HG02943 (cell line): ENCODE measurements at regions not wholly inside any gene's neighbourhood (a gene's known extent, or its start where the extent isn't known, plus 50 kb on each side); places are given as distances from the start of the nearest gene placed in this dataset.

Experiments used
- ATAC-seq: cut with Tn5 transposase; IDR thresholded peaks from one replicate; pipeline ENCODE4 v1.9.1; 2021; ENCODE audit warnings: mild to moderate bottlenecking, low read depth, moderate library complexity; ENCODE audit not compliant: unreplicated experiment

- ATAC-seq = no peak
These were observed 122.5 kb upstream of the PITRM1 start for GRCh38 chr10:3294919-3295581.

- no peak for ATAC-seq
These were observed 121.2 kb upstream of the PITRM1 start for GRCh38 chr10:3293581-3294431.

GRCh38 chr10:3292636-3293035 lies 120.1 kb upstream of the PITRM1 start:
- ATAC-seq = no peak

DNA sequence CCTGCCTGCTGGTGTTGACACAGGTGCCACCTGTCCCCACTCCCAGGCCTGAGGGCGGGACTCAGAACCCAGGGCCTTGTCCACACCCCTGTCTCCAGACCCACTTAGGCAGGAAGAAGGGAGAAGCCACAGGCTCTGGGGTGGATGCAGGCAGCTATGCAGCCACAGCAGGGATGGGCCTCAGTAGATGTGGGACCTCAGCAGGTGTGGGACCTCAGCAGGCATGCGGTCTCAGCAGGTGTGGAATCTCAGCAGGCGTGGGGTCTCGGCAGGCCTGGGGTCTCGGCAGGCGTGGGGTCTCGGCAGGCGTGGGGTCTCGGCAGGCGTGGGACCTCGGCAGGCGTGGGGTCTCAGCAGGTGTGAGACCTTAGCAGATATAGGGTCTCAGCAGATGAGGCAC lies 118.0 kb upstream of the PITRM1 start:
- ATAC-seq = no peak

DNA sequence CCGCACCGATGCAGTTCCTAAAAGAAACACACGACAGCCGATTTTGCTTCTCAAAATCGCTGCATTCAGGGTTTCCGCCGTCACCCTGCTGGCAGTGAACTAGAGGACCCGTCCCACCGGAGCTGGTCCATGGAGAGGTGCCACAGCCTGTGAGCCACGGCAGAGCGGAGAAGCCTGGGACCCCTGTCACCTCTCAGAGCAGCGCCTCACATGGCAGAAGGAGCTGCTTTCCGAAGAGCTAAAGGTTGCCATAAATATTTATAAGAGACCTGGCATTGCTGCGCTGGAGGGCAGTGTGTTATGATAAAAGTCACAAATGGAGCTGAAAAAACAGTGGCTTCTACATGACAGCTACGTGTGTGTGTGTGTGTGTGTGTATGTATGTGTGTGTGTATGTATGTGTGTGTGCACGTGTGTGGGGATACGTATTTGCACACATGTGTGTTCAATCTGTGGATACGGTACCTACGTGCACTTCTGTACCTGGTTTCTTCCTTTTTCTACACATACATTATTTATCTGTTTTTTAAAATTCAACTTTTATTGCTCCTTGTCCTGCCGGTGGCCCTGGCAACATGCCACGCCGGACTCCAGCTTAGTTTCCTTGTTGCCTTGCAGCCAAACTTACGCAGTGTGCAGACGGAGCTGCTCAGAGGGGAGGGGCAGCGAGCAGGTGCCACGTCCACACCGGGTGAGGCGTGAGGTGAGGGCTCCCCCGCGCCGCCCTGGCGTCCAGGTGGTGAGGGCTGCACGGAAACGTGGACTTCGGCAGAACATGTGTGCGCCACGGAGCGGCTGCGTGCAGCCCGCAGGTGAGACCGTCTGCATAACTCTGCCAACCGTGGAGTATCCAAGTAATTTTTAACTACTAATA lies 115.2 kb upstream of the PITRM1 start:
- ATAC-seq = no peak

DNA sequence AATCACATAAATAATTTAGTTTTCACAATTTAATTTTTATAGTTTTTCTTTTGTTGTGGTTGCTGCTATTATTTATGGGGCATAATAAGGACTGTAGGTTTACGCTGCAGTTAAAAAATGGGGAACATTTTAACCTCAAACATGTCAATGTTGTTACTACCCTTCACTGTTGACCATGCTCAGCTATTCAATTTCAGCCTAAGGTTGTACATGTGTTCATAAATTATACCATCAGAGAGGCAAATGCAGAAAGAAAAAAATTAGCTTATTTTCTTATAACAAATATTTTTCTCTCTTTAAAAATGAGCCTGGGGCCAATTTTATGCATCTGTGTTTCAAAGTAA lies 110.1 kb upstream of the PITRM1 start:
- no peak for ATAC-seq

DNA sequence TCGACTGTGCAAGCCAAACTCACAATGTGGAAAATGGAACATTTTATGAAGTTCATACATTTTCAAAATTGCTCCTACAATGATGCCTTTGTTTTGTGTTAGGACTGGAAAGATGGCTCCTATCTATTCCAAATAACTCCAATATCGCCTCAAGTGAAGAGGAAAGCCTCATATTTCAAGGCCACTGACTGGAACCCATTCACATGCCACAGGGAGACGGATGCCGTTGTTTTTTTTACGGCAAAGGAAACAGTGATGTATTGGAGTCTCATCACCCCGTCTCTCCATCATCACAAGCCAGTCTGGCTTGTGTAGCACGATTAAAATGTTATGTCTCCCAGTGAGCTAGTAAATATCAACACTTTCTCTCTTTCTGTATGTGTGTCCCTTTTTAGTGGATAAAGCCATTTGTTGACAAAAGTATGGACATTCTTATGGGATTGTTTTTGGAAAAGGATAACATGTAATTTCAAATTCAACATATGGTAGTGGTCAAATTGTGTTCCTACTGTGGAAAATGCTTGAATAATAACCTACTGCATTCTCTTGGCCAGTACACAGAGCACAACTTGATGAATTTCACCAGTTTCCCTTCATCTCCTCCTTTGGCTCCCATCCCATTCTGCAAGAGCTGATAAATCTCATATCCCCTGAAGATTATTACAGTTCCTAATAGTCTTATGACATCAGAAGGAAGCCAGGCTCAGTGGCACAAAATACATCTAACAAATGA lies 109.5 kb upstream of the PITRM1 start:
- ATAC-seq = no peak

DNA sequence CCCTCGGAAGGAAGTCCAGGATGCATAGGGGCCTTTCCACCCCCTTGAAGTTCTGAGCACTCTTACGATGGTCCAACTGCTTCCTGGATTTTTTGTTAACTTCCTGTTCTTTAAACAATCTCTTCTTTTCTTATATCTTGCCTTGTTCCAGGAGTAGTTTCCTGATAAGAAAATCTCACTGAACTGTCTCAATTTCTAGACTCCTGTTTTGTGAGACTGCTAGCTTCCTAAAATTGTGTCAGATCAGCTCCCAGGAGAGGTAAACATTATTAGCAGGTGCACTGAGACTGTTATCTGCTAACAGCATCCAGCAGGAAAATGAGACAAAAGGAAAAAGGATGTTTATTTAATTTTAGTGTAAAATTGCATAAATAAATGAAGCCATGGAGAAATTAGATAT lies 106.2 kb upstream of the PITRM1 start:
- no peak for ATAC-seq

- ATAC-seq = no peak
These were observed 105.0 kb upstream of the PITRM1 start for GRCh38 chr10:3277566-3277965.

- no peak for ATAC-seq
These were observed 101.8 kb upstream of the PITRM1 start for GRCh38 chr10:3274414-3274813.

GRCh38 chr10:3273966-3274365 lies 101.4 kb upstream of the PITRM1 start:
- no peak for ATAC-seq

GRCh38 chr10:3272300-3272699 lies 99.7 kb upstream of the PITRM1 start:
- no peak for ATAC-seq

GRCh38 chr10:3271354-3272115 lies 99.0 kb upstream of the PITRM1 start:
- ATAC-seq = no peak

GRCh38 chr10:3270577-3271316 lies 98.2 kb upstream of the PITRM1 start:
- no peak for ATAC-seq

- ATAC-seq = no peak
These were observed 95.4 kb upstream of the PITRM1 start for GRCh38 chr10:3268025-3268424.

DNA sequence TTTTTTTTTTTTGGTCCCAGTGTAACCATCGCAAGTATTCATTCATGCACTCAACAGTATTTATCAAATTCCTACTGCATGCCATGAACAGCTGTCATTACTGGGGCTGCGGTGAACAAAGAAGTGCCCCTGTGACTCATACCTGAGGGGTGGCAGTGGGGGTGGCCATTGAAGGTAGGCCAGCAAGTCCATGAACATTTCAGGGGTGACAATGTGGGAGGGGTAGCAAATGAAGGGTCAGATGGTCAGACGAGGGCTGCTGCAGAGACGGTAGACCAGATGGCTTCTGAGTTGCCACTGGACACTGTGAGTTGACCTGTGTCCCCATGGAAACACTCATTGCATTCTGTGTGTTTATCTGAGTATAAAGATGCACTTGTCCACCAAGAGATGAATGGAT lies 92.5 kb upstream of the PITRM1 start:
- ATAC-seq = no peak

GRCh38 chr10:3264161-3264761 lies 91.7 kb upstream of the PITRM1 start:
- no peak for ATAC-seq

GRCh38 chr10:3263747-3264146 lies 91.2 kb upstream of the PITRM1 start:
- no peak for ATAC-seq

DNA sequence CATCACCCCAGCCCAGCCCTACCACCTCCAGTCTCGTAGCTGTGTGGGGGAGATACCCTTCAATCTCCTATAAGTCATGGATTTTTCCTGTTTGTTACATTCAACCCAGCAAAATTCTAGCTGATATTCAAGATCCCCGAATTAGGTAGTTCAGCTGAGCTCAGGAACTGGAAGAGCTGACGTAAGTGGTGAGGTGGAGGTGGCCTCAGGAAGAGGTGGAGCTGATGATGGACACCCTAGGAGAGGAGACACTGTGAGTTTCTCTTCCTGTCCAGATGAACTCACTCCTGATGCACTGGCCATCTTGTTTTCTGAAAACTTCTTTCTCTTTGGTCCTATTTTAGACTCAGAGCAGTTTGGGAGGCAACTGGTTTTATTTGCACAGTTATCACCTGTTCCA lies 90.5 kb upstream of the PITRM1 start:
- ATAC-seq = no peak
